Activated B cell treated with CpG ODN at 0.5 μM for 24 hours (primary cell): ENCODE measurements at regions not wholly inside any gene's neighbourhood (a gene's known extent, or its start where the extent isn't known, plus 50 kb on each side); places are given as distances from the start of the nearest gene placed in this dataset.

Experiments
- ATAC-seq: fragments of 200-7000 bp; cut with Tn5 transposase; one replicate; pipeline ENCODE4 v1.10.0; 2021; ENCODE audit warnings: low read depth, mild to moderate bottlenecking, moderate library complexity
- CTCF ChIA-PET: fragments of 350-600 bp; sonication (Branson Sonifier 250); formaldehyde crosslinking; loops from one replicate; lab custom pipeline; 2021; ENCODE audit warnings: antibody characterized with exemption; lab: Charles Lee
- POLR2A ChIA-PET: fragments of 350-600 bp; sonication (Branson Sonifier 250); formaldehyde crosslinking; loops from one replicate; lab custom pipeline; 2021; ENCODE audit warnings: antibody characterized with exemption; lab: Charles Lee
- DNase-seq: peaks from one replicate; pipeline ENCODE4 v3.0.0; 2022
- H3K27ac Mint-ChIP-seq: one replicate; pipeline ENCODE4 v1.8.0; 2020; ENCODE audit warnings: mixed read lengths
- H3K27me3 Mint-ChIP-seq: one replicate; pipeline ENCODE4 v1.8.0; 2021; ENCODE audit warnings: mixed read lengths
- H3K36me3 Mint-ChIP-seq: one replicate; pipeline ENCODE4 v1.8.0; 2021; ENCODE audit warnings: low read depth, mixed read lengths
- H3K4me1 Mint-ChIP-seq: one replicate; pipeline ENCODE4 v1.8.0; 2021; ENCODE audit warnings: mixed read lengths
- H3K4me3 Mint-ChIP-seq: one replicate; pipeline ENCODE4 v1.8.0; 2020; ENCODE audit warnings: mild to moderate bottlenecking, mixed read lengths
- H3K9me3 Mint-ChIP-seq: one replicate; pipeline ENCODE4 v1.8.0; 2020; ENCODE audit warnings: mixed read lengths
- CTCF ChIP-seq: fragments of 200-600 bp; IDR thresholded peaks from one replicate; pipeline ENCODE4 v1.8.0; 2022; ENCODE audit warnings: antibody characterized with exemption, mild to moderate bottlenecking
- intact Hi-C: fragments of 100-400 bp; cut with micrococcal nuclease; formaldehyde crosslinking; loops from one replicate; pipeline ENCODE4 v1.15.1; 2024

GRCh38 chr4:126738527-126738923 is 894.2 kb upstream of the INTU start:
- Mint-ChIP-seq H3K4me1 (no peaks in the 10 kb centered on the region), H3K27ac (no peak overlapping the region), H3K36me3 (no peaks in the 10 kb centered on the region), H3K27me3 (no peaks in the 10 kb centered on the region), H3K4me3 (no peak overlapping the region), H3K9me3 (peaks cover 5% of the 10 kb centered on the region)
- no peak for ATAC-seq
- no peak for DNase-seq
- POLR2A ChIA-PET = no interaction called here
- no peak for TF ChIP-seq CTCF
- CTCF ChIA-PET = no interaction called here
- intact Hi-C loops = no loop called here

DNA sequence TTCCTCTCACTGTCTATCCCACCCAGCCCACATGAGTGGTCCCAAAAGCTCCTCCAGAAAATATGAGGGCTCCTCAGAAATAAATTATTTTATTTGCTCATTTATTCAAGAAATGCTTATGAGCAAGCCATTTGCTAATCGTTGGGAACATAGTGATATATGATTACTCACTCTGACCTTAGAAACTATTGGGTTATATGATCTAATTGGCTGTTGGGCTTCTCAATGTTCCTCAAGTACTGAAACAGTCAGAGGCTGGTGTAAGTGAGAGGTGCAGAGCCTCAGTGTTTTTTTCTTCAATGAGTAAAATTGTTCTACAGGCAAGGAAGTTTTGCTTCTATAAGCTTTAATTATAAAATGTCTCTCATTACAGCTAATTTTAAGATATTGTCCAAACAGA is 893.8 kb upstream of the INTU start:
- intact Hi-C loops = no loop called here
- Mint-ChIP-seq H3K27me3 (no peaks in the 10 kb centered on the region), H3K4me3 (no peak overlapping the region), H3K9me3 (peaks cover 5% of the 10 kb centered on the region), H3K36me3 (no peaks in the 10 kb centered on the region), H3K4me1 (no peaks in the 10 kb centered on the region), H3K27ac (no peak overlapping the region)
- POLR2A ChIA-PET = no interaction called here
- no peak for TF ChIP-seq CTCF
- DNase-seq (no peak), ATAC-seq (no peak)
- CTCF ChIA-PET = no interaction called here

DNA sequence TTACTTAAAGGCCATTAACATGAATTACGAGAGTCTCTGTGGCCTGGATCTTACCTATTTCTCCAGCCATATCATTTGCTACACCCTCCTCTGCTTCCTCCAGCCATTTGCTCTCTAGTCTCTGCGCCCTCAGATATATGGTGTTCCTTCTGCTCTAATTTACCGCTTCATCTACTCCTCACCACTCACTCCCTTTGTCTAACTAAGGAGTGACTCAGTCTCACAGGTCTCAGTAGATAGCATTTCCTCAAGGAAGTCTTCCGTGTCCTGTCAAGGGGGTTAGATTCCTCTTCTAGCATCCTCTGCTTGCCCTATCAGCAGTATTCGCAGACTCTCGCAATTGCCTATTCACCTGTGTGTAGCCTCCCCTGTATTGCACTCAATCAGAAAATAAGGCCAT is 892.1 kb upstream of the INTU start:
- intact Hi-C loops = no loop called here
- Mint-ChIP-seq H3K9me3 (peaks cover 5% of the 10 kb centered on the region), H3K27ac (no peak overlapping the region), H3K4me1 (no peaks in the 10 kb centered on the region), H3K4me3 (no peak overlapping the region), H3K36me3 (no peaks in the 10 kb centered on the region), H3K27me3 (no peaks in the 10 kb centered on the region)
- ChIA-PET POLR2A (no interaction called here), CTCF (no interaction called here)
- DNase-seq = no peak
- no peak for ATAC-seq
- TF ChIP-seq CTCF = no peak

DNA sequence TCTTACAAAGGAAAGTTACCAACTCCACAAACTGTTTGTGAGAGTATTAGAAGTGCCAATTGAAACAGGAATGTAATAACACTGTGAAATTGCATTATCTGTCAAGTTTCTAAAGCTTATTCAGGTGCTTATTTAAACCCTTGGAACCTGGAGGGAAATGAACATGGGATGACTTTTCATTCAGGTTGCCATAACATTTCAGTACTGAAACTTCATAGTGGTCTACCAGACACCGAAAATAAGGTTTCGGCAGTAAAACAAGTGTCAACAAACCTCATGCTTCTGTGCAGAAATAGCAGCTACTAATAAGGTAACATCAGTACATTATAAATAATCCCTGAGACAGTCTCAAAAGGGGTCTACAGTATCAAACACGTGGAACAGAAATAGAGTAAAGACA is 890.7 kb upstream of the INTU start:
- Mint-ChIP-seq H3K4me1 (no peaks in the 10 kb centered on the region), H3K36me3 (no peaks in the 10 kb centered on the region), H3K9me3 (peaks cover 6% of the 10 kb centered on the region), H3K27ac (no peak overlapping the region), H3K27me3 (no peaks in the 10 kb centered on the region), H3K4me3 (no peak overlapping the region)
- CTCF ChIA-PET = no interaction called here
- no peak for DNase-seq
- no peak for ATAC-seq
- no peak for TF ChIP-seq CTCF
- POLR2A ChIA-PET = no interaction called here
- intact Hi-C loops = no loop called here

GRCh38 chr4:126742885-126743284 is 889.9 kb upstream of the INTU start:
- Mint-ChIP-seq H3K36me3 (no peaks in the 10 kb centered on the region), H3K27me3 (no peaks in the 10 kb centered on the region), H3K4me1 (no peaks in the 10 kb centered on the region), H3K27ac (no peak overlapping the region), H3K9me3 (peaks cover 2% of the 10 kb centered on the region), H3K4me3 (no peak overlapping the region)
- intact Hi-C loops = no loop called here
- ATAC-seq (no peak), DNase-seq (no peak)
- TF ChIP-seq CTCF = no peak
- CTCF ChIA-PET = no interaction called here
- POLR2A ChIA-PET = no interaction called here
